Lower lobe of right lung (tissue), 2 donors: ENCODE measurements at regions not wholly inside any gene's neighbourhood (a gene's known extent, or its start where the extent isn't known, plus 50 kb on each side); places are given as distances from the start of the nearest gene placed in this dataset.

Source experiments
- ATAC-seq, 2 donors: fragments of 200-7000 bp; cut with Tn5 transposase; one replicate each; pipeline ENCODE4 v1.9.1; 2020 to 2022; ENCODE audit warnings: mild to moderate bottlenecking in 2 of 2, moderate library complexity in 2 of 2
- DNase-seq: peaks from one replicate; pipeline ENCODE4 v3.0.0-alpha.2; 2020
- H3K27ac ChIP-seq: fragments of 200-600 bp; one replicate; pipeline ENCODE4 v1.8.0; 2022
- H3K27me3 ChIP-seq: fragments of 200-600 bp; one replicate; pipeline ENCODE4 v1.8.0; 2022; ENCODE audit warnings: low read depth
- H3K36me3 ChIP-seq: fragments of 200-600 bp; one replicate; pipeline ENCODE4 v1.8.0; 2022; ENCODE audit warnings: mild to moderate bottlenecking
- H3K4me1 ChIP-seq: fragments of 200-600 bp; one replicate; pipeline ENCODE4 v1.8.0; 2022
- H3K4me3 ChIP-seq: fragments of 200-600 bp; one replicate; pipeline ENCODE4 v1.8.0; 2022; ENCODE audit warnings: mild to moderate bottlenecking
- H3K9me3 ChIP-seq: fragments of 200-600 bp; one replicate; pipeline ENCODE4 v1.8.0; 2022
- intact Hi-C: fragments of 100-400 bp; cut with DNase I; formaldehyde crosslinking; loops from one replicate; pipeline ENCODE4 v1.11.0; 2022
- TF ChIP-seq, protein P1 (sequence below): fragments of 200-600 bp; IDR thresholded peaks from one replicate; pipeline ENCODE4 v1.8.0; 2022; ENCODE audit warnings: antibody characterized with exemption, mild to moderate bottlenecking
- donor health status: DM: no; HTN: yes; CAD: no; lungs with severe emphysema.

- Histone ChIP-seq H3K9me3 (no peaks in the 10 kb centered on the region), H3K4me3 (no peak overlapping the region), H3K27ac (no peak overlapping the region), H3K27me3 (peaks cover 5% of the 10 kb centered on the region), H3K36me3 (no peaks in the 10 kb centered on the region), H3K4me1 (no peaks in the 10 kb centered on the region)
- intact Hi-C loops, result no loop called here
- ATAC-seq (no peak), DNase-seq (no peak)
- TF ChIP-seq, protein P1, sequence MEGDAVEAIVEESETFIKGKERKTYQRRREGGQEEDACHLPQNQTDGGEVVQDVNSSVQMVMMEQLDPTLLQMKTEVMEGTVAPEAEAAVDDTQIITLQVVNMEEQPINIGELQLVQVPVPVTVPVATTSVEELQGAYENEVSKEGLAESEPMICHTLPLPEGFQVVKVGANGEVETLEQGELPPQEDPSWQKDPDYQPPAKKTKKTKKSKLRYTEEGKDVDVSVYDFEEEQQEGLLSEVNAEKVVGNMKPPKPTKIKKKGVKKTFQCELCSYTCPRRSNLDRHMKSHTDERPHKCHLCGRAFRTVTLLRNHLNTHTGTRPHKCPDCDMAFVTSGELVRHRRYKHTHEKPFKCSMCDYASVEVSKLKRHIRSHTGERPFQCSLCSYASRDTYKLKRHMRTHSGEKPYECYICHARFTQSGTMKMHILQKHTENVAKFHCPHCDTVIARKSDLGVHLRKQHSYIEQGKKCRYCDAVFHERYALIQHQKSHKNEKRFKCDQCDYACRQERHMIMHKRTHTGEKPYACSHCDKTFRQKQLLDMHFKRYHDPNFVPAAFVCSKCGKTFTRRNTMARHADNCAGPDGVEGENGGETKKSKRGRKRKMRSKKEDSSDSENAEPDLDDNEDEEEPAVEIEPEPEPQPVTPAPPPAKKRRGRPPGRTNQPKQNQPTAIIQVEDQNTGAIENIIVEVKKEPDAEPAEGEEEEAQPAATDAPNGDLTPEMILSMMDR, result no peak
Observed at GRCh38 chr16:82396509-82396908, 226.5 kb upstream of the MPHOSPH6 start.

GRCh38 chr16:82395212-82395611, 225.2 kb upstream of the MPHOSPH6 start:
- DNase-seq (no peak), ATAC-seq (no peak)
- H3K36me3 ChIP-seq, result no peaks in the 10 kb centered on the region
- TF ChIP-seq, protein P1, result no peak
- H3K27ac ChIP-seq, result no peak overlapping the region
- intact Hi-C loops, result no loop called here
- H3K4me3 ChIP-seq, result no peak overlapping the region
- no peaks in the 10 kb centered on the region for H3K9me3 ChIP-seq
- no peaks in the 10 kb centered on the region for H3K4me1 ChIP-seq
- peaks cover 5% of the 10 kb centered on the region for H3K27me3 ChIP-seq

GRCh38 chr16:82391690-82392089, 221.7 kb upstream of the MPHOSPH6 start:
- H3K27me3 ChIP-seq, result peaks cover 5% of the 10 kb centered on the region
- TF ChIP-seq, protein P1, result no peak
- DNase-seq (no peak), ATAC-seq (no peak)
- H3K9me3 ChIP-seq, result no peaks in the 10 kb centered on the region
- H3K27ac ChIP-seq, result no peak overlapping the region
- H3K4me3 ChIP-seq, result no peak overlapping the region
- H3K36me3 ChIP-seq, result no peaks in the 10 kb centered on the region
- H3K4me1 ChIP-seq, result peaks cover under 1% of the 10 kb centered on the region
- intact Hi-C loops, result no loop called here

GRCh38 chr16:82389956-82390650, 220.1 kb upstream of the MPHOSPH6 start:
- no peaks in the 10 kb centered on the region for H3K9me3 ChIP-seq
- ATAC-seq, result no peak
- TF ChIP-seq, protein P1, result no peak
- H3K4me1 ChIP-seq, result peaks cover 5% of the 10 kb centered on the region
- no peaks in the 10 kb centered on the region for H3K36me3 ChIP-seq
- intact Hi-C loops, result no loop called here
- no peak overlapping the region for H3K27ac ChIP-seq
- no peaks in the 10 kb centered on the region for H3K27me3 ChIP-seq
- DNase-seq, result no peak
- H3K4me3 ChIP-seq, result no peak overlapping the region

- H3K27me3 ChIP-seq, result no peaks in the 10 kb centered on the region
- H3K4me1 ChIP-seq, result peaks cover 5% of the 10 kb centered on the region
- TF ChIP-seq, protein P1, result no peak
- no peak for ATAC-seq
- no peak for DNase-seq
- no peaks in the 10 kb centered on the region for H3K9me3 ChIP-seq
- intact Hi-C loops, result no loop called here
- no peaks in the 10 kb centered on the region for H3K36me3 ChIP-seq
- H3K27ac ChIP-seq, result no peak overlapping the region
- no peak overlapping the region for H3K4me3 ChIP-seq
Observed at GRCh38 chr16:82386761-82387160, 216.7 kb upstream of the MPHOSPH6 start.
